ENCODE measurements at regions not wholly inside any gene's neighbourhood (a gene's known extent, or its start where the extent isn't known, plus 50 kb on each side); places are given as distances from the start of the nearest gene placed in this dataset.

GRCh38 chr4:4717692-4718091 is 141.8 kb upstream of the MSX1 start:
- no peak for TF ChIP-seq POLR2A (IDR thresholded peaks at IDR 0.05)
- TF ChIP-seq, protein P1, sequence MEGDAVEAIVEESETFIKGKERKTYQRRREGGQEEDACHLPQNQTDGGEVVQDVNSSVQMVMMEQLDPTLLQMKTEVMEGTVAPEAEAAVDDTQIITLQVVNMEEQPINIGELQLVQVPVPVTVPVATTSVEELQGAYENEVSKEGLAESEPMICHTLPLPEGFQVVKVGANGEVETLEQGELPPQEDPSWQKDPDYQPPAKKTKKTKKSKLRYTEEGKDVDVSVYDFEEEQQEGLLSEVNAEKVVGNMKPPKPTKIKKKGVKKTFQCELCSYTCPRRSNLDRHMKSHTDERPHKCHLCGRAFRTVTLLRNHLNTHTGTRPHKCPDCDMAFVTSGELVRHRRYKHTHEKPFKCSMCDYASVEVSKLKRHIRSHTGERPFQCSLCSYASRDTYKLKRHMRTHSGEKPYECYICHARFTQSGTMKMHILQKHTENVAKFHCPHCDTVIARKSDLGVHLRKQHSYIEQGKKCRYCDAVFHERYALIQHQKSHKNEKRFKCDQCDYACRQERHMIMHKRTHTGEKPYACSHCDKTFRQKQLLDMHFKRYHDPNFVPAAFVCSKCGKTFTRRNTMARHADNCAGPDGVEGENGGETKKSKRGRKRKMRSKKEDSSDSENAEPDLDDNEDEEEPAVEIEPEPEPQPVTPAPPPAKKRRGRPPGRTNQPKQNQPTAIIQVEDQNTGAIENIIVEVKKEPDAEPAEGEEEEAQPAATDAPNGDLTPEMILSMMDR (IDR thresholded peaks at IDR 0.05): no peak
